GM19324 (cell line): ENCODE measurements at regions not wholly inside any gene's neighbourhood (a gene's known extent, or its start where the extent isn't known, plus 50 kb on each side); places are given as distances from the start of the nearest gene placed in this dataset.

Source experiments
- ATAC-seq: cut with Tn5 transposase; IDR thresholded peaks from one replicate; pipeline ENCODE4 v1.9.1; 2021; ENCODE audit warnings: mild to moderate bottlenecking, moderate library complexity; ENCODE audit not compliant: unreplicated experiment, low FRiP score

- ATAC-seq = no peak
These were observed 51.6 kb upstream of the DYNLRB2 start for GRCh38 chr16:80489173-80489572.

GRCh38 chr16:80488167-80488566 lies 52.6 kb upstream of the DYNLRB2 start:
- no peak for ATAC-seq

- peak; percentile 91 for ATAC-seq
These were observed 60.1 kb upstream of the DYNLRB2 start for GRCh38 chr16:80480664-80481063.

GRCh38 chr16:80477838-80478237 lies 63.0 kb upstream of the DYNLRB2 start:
- ATAC-seq = no peak

GRCh38 chr16:80468029-80468428 lies 72.8 kb upstream of the DYNLRB2 start:
- ATAC-seq = no peak

GRCh38 chr16:80466024-80466987 lies 74.5 kb upstream of the DYNLRB2 start:
- peak; percentile 82 for ATAC-seq

- ATAC-seq = no peak
These were observed 76.9 kb upstream of the DYNLRB2 start for GRCh38 chr16:80463751-80464495.

- ATAC-seq = no peak
These were observed 77.5 kb upstream of the DYNLRB2 start for GRCh38 chr16:80463326-80463725.

- ATAC-seq = no peak
These were observed 77.9 kb upstream of the DYNLRB2 start for GRCh38 chr16:80462917-80463316.

- no peak for ATAC-seq
These were observed 79.8 kb upstream of the DYNLRB2 start for GRCh38 chr16:80460988-80461387.

- no peak for ATAC-seq
These were observed 80.8 kb upstream of the DYNLRB2 start for GRCh38 chr16:80459966-80460365.

GRCh38 chr16:80459331-80459777 lies 81.4 kb upstream of the DYNLRB2 start:
- no peak for ATAC-seq

- no peak for ATAC-seq
These were observed 82.9 kb upstream of the DYNLRB2 start for GRCh38 chr16:80457871-80458270.

GRCh38 chr16:80454802-80455201 lies 86.0 kb upstream of the DYNLRB2 start:
- ATAC-seq = no peak

GRCh38 chr16:80449392-80449791 lies 91.4 kb upstream of the DYNLRB2 start:
- ATAC-seq = no peak

- no peak for ATAC-seq
These were observed 93.6 kb upstream of the DYNLRB2 start for GRCh38 chr16:80447241-80447640.

GRCh38 chr16:80442779-80443178 lies 98.0 kb upstream of the DYNLRB2 start:
- no peak for ATAC-seq

- peak; percentile 57 for ATAC-seq
These were observed 98.9 kb upstream of the DYNLRB2 start for GRCh38 chr16:80441935-80442334.

GRCh38 chr16:80440667-80441066 lies 100.1 kb upstream of the DYNLRB2 start:
- ATAC-seq = no peak

GRCh38 chr16:80437707-80438106 lies 103.1 kb upstream of the DYNLRB2 start:
- ATAC-seq = no peak

- no peak for ATAC-seq
These were observed 104.3 kb upstream of the DYNLRB2 start for GRCh38 chr16:80436510-80436909.
